Progenitor cell of endocrine pancreas (in vitro differentiated cells): ENCODE measurements at regions not wholly inside any gene's neighbourhood (a gene's known extent, or its start where the extent isn't known, plus 50 kb on each side); places are given as distances from the start of the nearest gene placed in this dataset.

Experiments
- DNase-seq: peaks from one replicate; pipeline ENCODE4 v3.0.0; 2021; ENCODE audit warnings: low spot score; ENCODE audit not compliant: unreplicated experiment
- H3K27ac Mint-ChIP-seq: 2 replicates; pipeline ENCODE4 v1.8.0; 2021; ENCODE audit warnings: mild to moderate bottlenecking, moderate library complexity, mixed read lengths
- H3K27me3 Mint-ChIP-seq: 2 replicates; pipeline ENCODE4 v1.8.0; 2021; ENCODE audit warnings: mixed read lengths
- H3K36me3 Mint-ChIP-seq: 2 replicates; pipeline ENCODE4 v1.8.0; 2022; ENCODE audit warnings: mixed read lengths; ENCODE audit not compliant: insufficient read depth
- H3K4me1 Mint-ChIP-seq: 2 replicates; pipeline ENCODE4 v1.8.0; 2021; ENCODE audit warnings: low read depth, mixed read lengths
- H3K4me3 Mint-ChIP-seq: 2 replicates; pipeline ENCODE4 v1.8.0; 2021; ENCODE audit warnings: low read depth, mild to moderate bottlenecking, moderate library complexity, mixed read lengths
- H3K9me3 Mint-ChIP-seq: 2 replicates; pipeline ENCODE4 v1.8.0; 2021; ENCODE audit warnings: low read depth, mixed read lengths
- TF ChIP-seq, protein P1 (sequence below): fragments of 200-600 bp; sonication (generic); IDR thresholded peaks from one replicate; pipeline ENCODE4 v1.5.0; 2021; ENCODE audit warnings: antibody characterized with exemption, mild to moderate bottlenecking; ENCODE audit not compliant: unreplicated experiment

DNA sequence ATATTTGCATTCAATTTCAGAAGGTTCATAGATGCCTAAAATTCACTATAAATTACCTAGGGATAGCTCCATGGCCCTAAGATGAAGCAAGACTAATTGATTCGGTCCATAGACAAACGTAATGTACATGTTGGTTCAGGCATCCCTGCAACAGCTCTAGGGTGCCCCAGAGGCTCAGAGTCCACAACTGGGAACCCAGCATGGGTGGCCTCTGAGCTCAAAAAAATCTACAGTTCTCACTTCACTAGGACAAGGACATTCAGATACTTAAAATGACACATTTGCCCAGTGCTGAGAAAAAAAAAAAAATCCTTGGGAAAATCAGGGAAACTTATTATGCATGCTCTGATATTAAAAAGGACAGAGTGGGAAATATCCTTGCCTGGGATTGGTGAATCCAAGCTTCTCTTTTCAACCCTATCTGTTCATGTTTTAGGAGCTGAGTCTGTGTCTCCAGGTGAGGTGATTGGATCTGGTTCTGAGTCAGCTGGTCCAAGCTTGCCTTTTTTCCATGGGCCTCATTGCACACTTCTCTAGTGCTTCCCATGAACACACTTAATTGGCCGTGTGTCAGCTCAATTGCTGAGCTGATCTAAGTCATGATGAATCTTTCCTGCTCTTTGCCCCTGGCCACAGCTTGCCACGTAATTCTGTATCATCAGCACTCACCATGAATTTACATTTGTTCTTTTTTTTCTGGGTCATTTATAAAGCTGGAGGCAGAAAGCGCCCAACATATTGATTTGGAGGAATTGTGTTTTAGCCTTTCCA, 116.3 kb upstream of the RCN1 start:
- DNase-seq: no peak
- Mint-ChIP-seq H3K27me3 (peaks cover 19% of the 10 kb centered on the region), H3K9me3 (peaks cover 4% of the 10 kb centered on the region), H3K4me3 (no peak overlapping the region), H3K4me1 (no peaks in the 10 kb centered on the region), H3K27ac (no peak overlapping the region), H3K36me3 (no peaks in the 10 kb centered on the region)
- TF ChIP-seq, protein P1, sequence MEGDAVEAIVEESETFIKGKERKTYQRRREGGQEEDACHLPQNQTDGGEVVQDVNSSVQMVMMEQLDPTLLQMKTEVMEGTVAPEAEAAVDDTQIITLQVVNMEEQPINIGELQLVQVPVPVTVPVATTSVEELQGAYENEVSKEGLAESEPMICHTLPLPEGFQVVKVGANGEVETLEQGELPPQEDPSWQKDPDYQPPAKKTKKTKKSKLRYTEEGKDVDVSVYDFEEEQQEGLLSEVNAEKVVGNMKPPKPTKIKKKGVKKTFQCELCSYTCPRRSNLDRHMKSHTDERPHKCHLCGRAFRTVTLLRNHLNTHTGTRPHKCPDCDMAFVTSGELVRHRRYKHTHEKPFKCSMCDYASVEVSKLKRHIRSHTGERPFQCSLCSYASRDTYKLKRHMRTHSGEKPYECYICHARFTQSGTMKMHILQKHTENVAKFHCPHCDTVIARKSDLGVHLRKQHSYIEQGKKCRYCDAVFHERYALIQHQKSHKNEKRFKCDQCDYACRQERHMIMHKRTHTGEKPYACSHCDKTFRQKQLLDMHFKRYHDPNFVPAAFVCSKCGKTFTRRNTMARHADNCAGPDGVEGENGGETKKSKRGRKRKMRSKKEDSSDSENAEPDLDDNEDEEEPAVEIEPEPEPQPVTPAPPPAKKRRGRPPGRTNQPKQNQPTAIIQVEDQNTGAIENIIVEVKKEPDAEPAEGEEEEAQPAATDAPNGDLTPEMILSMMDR: no peak

GRCh38 chr11:31973172-31973571, 117.7 kb upstream of the RCN1 start:
- Mint-ChIP-seq H3K4me3 (no peak overlapping the region), H3K36me3 (no peaks in the 10 kb centered on the region), H3K9me3 (peaks cover 4% of the 10 kb centered on the region), H3K27ac (no peak overlapping the region), H3K27me3 (peaks cover 15% of the 10 kb centered on the region), H3K4me1 (no peaks in the 10 kb centered on the region)
- TF ChIP-seq, protein P1: no peak
- no peak for DNase-seq

GRCh38 chr11:31972623-31973022, 118.3 kb upstream of the RCN1 start:
- Mint-ChIP-seq H3K36me3 (no peaks in the 10 kb centered on the region), H3K9me3 (peaks cover 4% of the 10 kb centered on the region), H3K4me1 (no peaks in the 10 kb centered on the region), H3K27ac (no peak overlapping the region), H3K4me3 (no peak overlapping the region), H3K27me3 (peaks cover 11% of the 10 kb centered on the region)
- TF ChIP-seq, protein P1: no peak
- DNase-seq: no peak

GRCh38 chr11:31969359-31969702, 121.5 kb upstream of the RCN1 start:
- peaks cover 4% of the 10 kb centered on the region for H3K9me3 Mint-ChIP-seq
- no peaks in the 10 kb centered on the region for H3K4me1 Mint-ChIP-seq
- DNase-seq: no peak
- H3K27ac Mint-ChIP-seq: no peak overlapping the region
- TF ChIP-seq, protein P1: no peak
- no peak overlapping the region for H3K4me3 Mint-ChIP-seq
- no peaks in the 10 kb centered on the region for H3K27me3 Mint-ChIP-seq
- no peaks in the 10 kb centered on the region for H3K36me3 Mint-ChIP-seq

- no peaks in the 10 kb centered on the region for H3K27me3 Mint-ChIP-seq
- DNase-seq: no peak
- TF ChIP-seq, protein P1: no peak
- H3K36me3 Mint-ChIP-seq: no peaks in the 10 kb centered on the region
- peaks cover 4% of the 10 kb centered on the region for H3K9me3 Mint-ChIP-seq
- no peaks in the 10 kb centered on the region for H3K4me1 Mint-ChIP-seq
- no peak overlapping the region for H3K4me3 Mint-ChIP-seq
- no peak overlapping the region for H3K27ac Mint-ChIP-seq
Measured at GRCh38 chr11:31968461-31969358, 122.2 kb upstream of the RCN1 start.
